HG02610 (cell line): ENCODE measurements at regions not wholly inside any gene's neighbourhood (a gene's known extent, or its start where the extent isn't known, plus 50 kb on each side); places are given as distances from the start of the nearest gene placed in this dataset.
"Not testable (repeated sequence)": the region's sequence is repeated elsewhere in the genome, so short reads cannot be mapped to it uniquely, and the experiment has no call there.

Source experiments
- ATAC-seq: cut with Tn5 transposase; IDR thresholded peaks from one replicate; pipeline ENCODE4 v1.9.1; 2021; ENCODE audit warnings: mild to moderate bottlenecking, moderate library complexity; ENCODE audit not compliant: unreplicated experiment

DNA sequence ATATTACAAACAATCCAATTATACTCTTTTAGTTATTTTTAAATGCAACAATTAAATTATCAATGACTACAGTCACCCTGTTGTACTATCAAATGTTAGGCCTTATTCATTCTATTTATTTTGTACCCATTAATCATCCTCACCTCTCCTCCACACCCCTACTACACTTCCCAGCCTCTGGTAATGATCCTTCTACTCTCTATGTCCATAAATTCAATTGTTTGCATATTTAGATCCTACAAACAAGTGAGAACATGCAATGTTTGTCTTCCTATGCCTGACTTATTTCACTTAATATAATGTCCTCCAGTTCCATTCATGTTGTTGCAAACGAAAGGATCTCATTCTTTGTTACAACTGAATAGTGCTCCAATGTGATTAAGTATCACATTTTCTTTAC, 1414.6 kb downstream of the SLITRK1 start:
- ATAC-seq = no peak

DNA sequence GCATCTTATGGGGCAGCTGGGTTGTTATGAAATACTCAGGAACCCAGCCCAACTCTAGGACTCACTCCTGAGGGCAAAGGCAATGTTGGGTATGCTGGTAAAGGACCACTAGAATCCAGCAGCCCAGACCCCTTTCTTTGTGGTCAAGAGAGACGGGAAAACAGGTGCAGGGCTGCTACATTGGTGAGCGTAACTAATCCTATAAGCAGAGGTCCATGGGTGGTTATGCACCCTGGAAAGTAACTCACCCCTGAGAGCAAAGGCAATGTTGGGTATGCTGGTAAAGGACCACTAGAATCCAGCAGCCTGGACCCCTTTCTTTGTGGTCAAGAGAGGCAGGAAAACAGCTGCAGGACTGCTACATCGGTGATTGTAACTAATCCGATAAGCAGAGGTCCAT, 1422.7 kb downstream of the SLITRK1 start:
- not testable (repeated sequence) for ATAC-seq

DNA sequence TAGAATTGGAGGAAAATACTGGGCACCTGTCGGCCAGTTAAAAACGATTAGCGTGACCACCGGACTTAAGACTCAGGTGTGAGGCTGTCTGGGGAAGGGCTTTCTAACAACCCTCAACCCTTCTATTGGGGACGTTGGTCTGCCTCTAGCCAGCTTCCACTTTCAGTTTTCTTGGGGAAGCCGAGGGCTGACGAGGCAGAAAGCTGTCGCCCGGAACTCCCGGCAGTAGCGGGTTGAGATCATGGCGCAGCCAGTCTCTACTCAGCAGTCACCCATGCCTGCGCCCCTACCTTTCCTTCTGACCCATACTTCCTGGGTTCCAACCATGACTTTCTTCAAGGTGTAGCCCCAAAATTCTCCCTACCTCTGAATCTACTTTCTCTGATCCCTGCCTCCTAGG, 1424.1 kb downstream of the SLITRK1 start:
- ATAC-seq = no peak

DNA sequence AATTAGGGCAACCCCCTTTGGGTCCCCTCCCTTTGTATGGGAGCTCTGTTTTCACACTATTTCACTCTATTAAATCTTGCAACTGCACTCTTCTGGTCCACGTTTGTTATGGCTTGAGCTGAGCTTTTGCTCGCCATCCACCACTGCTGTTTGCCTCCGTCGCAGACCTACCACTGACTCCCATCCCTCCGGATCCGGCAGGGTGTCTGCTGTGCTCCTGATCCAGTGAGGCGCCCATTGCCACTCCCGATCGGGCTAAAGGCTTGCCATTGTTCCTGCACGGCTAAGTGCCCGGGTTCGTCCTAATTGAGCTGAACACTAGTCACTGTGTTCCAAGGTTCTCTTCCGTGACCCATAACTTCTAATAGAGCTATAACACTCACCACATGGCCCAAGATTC, 1424.7 kb downstream of the SLITRK1 start:
- not testable (repeated sequence) for ATAC-seq

DNA sequence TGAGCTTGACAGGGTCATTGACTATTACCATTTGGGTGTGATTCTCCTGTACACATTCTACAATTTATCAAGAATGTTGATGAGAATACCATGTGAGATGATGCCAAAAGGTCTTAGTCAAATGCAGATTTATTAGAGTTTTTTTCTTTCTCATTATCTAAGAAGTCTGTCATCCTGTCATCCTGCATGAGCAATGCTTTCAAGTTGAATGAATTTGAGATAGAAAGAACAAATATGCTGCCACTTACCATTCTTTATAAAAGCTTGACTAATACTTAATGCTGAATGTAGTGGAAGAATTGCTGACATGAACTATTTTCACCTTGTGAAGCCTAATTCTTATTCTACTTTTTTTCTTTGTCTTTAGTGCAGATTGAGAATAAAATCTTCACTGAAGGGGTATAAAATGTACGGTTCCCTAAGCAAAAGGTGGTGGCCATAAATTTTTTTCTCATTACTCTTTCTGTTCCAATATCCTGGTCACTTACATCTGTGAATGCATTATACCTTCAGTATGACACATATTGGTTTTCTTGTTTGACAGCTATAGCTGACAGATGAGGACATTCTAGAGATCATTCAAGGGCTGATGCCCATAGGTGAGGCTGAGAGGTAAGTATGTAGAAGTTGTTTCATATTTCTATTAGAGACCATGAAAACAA, 1434.7 kb downstream of the SLITRK1 start:
- ATAC-seq = no peak

DNA sequence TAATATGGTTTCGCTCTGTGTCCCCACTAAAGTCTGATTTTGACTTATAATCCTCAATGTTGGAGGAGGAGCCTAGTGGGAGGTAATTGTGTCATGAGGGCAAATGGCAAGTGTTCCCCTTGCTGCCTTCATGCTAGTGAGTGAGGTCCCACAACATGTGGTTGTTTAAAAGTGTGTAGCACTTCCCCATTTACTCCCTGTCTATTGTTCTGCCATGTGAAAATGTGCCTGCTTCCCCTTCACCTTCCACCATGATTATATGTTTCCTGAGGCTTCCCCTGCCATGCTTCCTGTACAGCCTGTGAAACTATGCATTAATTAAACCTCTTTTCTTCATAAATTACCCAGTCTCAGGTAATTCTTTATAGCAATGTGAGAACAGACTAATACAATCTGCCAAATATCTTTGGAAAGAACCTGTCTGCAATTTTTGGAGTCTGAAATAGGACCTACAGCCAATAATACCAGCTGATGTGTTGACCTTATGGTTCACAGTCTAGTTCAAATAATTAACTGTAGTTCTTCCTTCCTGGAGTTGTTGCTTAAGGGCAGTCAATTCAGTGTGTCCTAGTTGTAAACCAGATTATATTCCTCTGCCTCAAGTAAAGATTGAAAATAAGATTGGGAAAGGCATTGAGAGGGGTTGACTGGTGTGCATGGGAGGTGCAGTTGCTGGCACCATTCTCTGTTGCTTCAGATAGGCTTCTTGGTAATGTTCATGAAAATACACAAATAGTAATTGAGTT, 1442.9 kb downstream of the SLITRK1 start:
- ATAC-seq = no peak

DNA sequence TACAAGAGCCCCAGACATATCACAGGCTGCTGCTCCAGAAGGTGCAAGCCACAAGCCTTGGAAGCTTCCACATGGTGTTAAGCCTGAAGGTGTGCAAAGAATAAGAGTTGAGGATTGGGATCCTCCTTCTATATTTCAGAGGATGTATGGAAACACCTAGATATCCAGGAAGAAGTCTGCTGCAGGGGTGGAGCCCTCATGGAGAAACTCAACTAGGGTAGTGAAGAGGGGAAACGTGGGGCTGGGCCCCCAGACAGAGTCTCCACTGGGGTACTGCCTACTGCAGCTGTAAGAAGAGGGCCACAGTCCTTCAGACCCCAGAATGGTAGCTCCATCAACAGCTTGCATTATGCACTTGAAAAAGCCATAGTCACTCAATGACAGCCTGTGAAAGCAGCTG, 1444.0 kb downstream of the SLITRK1 start:
- no peak for ATAC-seq

DNA sequence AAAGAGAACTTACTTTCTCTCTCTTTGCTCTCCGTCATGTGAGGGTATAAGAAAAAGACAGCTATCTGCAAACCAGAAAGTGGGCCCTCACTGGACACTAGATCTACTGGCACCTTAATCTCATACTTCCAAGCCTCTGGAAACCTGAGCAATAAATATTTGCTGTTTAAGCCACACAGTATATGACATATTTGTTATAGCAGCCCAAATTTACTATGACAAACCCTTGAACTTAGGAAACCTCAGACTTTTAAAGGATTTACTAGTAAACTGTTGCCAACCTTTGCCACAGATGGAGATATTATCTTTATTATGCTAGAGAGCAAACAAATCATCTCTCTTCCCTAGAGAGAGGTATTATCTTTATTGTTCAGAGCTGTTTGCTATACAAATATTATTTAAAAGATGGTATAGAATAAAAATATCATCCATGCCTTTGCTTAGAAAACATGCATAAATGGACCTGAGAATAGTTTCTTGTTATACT, 1446.1 kb downstream of the SLITRK1 start:
- ATAC-seq = no peak

DNA sequence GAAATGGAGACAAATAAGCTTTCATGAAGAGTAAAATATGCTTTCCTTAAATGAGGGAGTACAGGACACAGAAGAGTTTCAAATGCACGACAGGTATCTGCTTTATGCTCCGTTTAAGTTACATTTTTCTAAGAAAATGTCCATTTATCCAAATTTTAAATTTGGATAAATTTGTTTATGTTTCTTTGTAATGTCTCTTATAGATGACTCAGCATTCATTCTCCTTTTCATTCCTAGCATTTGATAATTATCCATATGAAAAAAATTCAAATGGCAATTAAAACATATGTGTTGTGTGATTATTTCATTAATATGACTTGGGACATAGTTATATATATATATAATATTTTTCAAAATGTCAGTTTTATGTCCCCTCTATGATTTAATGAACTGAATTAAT, 1449.3 kb downstream of the SLITRK1 start:
- ATAC-seq = no peak

DNA sequence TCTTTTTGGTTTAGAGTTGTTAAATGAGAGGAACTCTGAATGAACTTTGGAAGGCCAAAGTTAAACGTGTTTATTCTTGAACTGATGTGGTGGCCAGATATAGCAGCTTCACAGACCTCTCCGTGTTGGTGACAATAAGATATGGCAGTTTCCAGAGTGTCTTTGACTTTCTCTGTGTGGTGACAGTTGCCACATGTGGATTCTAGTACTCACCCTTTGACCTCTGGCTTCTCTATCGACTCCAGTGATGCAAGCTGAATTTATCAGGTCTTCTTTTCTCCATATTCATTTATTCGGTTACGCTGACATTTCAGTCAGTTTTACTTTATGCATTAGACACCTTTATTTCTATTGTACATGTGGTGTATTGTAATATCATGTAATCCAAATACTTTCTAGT, 1469.5 kb downstream of the SLITRK1 start:
- no peak for ATAC-seq

DNA sequence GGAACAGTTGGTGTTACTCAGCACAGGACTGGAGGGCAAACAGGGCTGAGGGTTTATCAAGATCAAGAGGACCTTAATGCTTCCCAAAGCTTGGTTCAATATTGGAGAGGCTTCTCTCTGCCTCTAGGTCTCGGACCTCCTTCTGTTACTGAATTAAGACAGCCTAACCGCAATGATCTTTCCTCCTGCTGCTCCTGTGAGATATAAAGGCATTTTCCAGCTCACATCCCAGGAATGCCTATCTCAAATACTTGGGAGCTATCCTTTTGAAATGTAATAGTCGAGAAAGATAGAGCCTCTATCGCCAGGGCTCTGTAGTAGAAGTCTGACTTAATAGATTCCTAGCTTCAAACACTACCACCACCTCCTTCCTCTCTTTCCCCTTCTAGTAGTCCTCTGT, 1475.0 kb downstream of the SLITRK1 start:
- no peak for ATAC-seq

DNA sequence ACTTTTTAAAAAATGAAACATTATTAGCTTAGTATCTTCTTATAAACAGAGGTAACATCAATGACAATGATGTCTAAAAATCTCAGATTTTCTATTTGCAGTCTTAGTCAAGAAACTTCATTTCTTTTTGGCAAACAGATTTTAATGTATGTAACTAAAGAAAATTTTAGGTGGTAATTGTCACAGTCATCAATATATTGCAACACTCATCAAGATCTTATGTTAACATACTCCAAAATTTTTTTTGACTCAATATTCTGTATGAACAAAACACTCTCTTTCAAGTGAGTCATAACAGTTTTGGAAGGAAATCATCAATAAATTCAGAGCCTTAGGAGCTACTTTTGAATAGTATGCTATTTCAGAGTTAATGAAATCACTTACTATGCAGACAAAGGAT, 1507.6 kb downstream of the SLITRK1 start:
- no peak for ATAC-seq

DNA sequence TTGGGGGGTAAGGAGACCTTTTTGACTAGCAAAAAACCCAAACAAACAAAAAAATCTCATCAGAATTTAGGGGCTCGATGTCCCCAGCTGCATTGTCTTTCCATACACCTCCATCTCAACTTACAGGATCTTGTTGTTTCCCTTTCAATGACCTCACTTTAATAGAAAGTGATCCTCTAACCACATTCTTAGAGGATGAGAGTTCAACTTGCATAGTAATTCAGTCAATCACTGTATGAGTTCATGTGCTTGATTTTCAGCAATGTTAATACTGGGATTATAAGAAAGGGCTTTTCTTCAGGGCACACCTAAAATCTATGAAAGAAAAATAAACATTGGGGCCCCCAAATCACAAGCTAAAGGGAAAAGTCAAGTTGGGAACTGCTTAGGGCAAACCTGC, 1512.0 kb downstream of the SLITRK1 start:
- no peak for ATAC-seq

DNA sequence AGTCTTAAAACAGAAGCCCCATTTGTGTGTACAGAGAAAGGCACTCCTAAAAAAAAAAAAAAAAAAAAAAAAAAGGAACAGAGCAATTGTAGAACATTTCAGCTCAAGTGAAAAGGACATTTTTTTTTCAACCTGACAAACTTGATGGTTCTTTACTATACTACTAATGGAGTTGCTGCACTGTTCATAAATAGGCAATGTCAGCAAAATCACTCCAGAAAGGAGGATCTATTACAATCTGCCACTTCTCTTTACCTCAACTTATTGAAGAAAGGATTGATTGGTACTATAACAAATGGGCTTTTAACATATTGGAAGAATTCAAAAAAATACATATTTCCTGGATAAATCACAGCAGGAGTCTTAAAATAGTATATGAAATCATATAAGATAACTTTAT, 1517.7 kb downstream of the SLITRK1 start:
- no peak for ATAC-seq

DNA sequence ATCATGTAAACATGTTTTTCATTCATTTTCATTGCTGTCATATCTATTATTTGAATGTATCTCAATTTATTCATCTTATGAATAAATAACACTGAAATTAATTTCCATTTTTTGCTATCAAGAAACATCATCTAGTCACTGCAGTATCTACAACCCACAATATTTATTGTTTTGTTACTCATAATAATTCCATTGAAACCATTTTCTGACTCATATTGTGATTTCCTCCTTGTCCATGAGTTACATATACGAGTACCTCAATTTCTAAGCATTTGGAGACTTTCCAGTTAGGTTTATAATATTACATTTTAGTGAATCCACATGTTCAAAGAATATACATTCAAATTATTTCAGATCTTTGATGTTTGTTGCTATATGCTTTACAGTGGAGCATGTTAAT, 1524.0 kb downstream of the SLITRK1 start:
- no peak for ATAC-seq

DNA sequence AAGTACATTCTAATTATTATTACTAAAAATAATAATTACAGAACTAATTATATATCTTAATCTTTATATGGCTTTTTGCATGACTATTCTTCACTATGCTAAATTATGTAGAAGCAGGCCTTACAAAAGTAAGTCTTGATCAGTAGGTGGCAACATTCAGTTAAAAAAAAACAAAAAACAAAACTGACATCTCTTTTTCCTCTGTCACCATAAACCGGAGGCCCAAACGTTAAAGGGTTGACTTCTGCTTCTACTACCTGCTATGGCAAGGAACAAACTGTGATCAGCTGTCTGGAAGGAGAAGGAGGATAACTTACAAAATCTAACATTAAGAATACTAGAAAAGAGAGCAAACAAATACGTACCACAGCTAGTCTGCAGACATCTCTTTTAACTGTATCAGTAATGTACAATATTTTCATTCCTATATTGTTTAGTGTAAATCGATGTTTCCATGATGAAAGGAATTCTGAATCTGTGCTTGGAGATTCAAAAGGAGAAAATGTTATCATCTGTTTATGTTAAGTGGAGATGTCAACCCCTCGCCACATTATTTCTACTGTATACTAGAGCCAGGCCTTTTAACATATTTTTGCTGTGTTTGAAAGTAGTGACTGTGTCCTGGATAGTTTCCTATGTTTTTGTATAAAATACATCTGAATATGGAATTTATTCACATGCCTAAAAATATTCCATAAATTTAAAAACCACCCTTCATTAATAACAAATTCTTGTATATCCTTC, 1525.4 kb downstream of the SLITRK1 start:
- ATAC-seq = no peak

DNA sequence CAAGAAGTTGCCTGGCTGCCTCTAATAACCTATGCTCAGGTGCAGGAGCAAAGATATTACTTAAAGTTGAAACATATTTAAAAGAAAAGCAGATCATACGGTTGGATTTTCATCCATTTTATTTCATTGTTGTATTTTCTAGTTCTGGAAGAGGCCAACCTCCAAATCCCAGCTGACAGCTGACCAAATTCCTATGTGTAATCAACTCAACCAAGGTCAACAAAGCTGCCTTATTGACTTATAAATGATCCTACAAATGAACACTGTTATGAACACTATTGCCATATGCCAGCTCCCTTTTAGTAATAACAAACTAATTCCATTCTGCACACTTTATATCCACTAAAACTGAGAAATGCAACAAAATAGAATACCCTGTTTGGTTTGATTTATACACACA, 1537.4 kb downstream of the SLITRK1 start:
- ATAC-seq = no peak

DNA sequence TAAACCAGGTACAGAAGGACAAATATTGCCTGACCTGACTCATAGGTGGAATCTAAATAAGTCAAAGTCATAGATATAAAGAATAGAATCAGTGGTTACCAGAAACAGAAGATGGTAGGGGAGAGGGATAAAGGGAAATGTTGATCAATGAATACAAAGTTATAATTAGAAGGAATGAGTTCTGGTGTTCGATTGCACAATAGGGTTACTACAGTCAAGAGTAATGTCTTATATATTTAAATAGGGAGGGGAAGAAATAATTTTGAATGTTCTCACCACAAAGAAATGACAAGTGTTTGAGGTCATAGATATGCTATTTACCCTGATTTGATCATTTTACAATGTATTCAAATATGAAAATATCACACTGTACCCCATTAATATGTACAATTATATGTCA, 1541.2 kb downstream of the SLITRK1 start:
- no peak for ATAC-seq

DNA sequence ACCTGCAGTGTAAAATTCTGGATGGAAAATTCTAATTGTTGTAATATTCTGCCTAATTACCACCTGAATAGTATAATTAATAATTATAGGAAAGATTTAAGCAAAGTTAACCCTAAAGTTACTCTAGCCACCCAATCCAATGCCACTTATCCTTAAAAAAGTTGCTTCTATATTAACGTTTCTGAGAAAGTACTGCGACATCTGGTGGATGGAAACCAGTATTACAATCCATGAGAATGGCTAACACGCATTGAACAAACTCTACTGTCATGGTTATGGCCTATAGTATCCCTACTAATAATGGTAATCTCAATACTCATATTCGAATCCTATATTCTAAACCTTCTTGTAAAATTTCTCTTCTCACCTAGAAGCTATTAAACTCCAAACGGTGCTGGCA, 1551.8 kb downstream of the SLITRK1 start:
- ATAC-seq = no peak

DNA sequence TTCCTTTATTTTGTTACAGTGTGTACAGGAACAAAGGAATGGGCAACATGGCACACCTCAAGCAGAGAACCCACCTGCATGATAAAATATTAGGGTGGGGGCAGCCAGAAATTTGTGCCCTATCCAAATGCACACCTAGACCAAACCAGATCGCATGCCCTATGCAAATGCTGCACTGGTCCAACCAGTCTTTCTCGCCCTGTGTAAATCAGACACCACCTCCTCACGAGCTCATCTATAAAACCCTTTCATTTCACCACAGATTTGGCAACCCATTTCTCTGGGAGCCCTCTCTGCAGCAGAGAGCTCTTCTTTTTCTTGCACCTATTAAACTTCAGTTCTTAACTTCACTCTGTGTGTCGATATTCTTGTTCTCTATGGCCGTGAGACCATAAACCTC, 1559.2 kb downstream of the SLITRK1 start:
- no peak for ATAC-seq

DNA sequence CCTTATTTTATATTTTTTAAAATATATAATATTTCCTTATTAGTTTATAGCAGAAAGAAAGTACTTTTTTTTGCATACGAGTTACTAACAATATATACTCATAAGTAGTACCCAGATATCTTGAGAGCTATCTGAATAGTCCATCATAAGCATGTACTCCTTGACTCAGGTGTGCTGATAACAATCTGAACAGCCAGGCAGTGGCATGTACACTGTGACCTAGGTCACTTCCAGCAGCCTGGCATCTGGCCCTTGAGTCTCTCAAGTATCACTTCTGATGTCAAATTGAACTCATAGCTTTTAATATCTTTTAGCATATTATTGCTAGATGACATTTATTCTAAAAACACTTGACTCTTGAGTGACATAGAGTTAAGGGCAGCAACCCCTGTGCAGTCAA, 1576.7 kb downstream of the SLITRK1 start:
- ATAC-seq = no peak

DNA sequence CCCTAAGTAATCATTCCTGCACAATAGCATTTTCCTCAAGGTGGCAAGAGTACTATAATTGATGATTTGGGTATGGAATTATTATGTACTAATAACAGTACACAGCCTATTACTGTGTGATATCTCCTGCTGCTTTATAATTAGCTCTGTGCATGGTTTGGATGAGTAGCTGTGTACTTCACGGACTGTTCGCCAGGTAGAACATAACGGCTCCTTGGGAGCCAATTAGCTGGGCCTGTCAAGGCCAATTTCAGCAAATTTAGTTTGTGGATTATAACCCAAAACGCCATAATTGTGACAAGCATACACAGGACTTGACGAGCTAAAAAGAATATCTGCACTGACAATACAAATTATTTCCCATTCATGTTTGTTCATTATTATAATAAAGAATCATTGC, 1584.2 kb downstream of the SLITRK1 start:
- no peak for ATAC-seq
